BLaER1 treated with 17β-estradiol and CSF1 and Interleukin-3, amounts not matched to agents 10 nM and 100 nM (cell line): ENCODE measurements at regions not wholly inside any gene's neighbourhood (a gene's known extent, or its start where the extent isn't known, plus 50 kb on each side); places are given as distances from the start of the nearest gene placed in this dataset.

Source experiments
- H3K27ac ChIP-seq, 11 experiments: shearing (Covaris generic); formaldehyde crosslinking; 2 replicates each; pipeline ENCODE4 v1.8.1; 2022
- H3K27me3 ChIP-seq, 11 experiments: shearing (Covaris generic); formaldehyde crosslinking; 2 replicates each; pipeline ENCODE4 v1.8.1; 2022
- H3K36me3 ChIP-seq, 11 experiments: shearing (Covaris generic); formaldehyde crosslinking; 2 replicates each; pipeline ENCODE4 v1.8.1; 2022
- H3K4me1 ChIP-seq, 10 experiments: shearing (Covaris generic); formaldehyde crosslinking; 2 replicates each; pipeline ENCODE4 v1.8.1; 2022
- H3K4me2 ChIP-seq, 11 experiments: shearing (Covaris generic); formaldehyde crosslinking; 2 replicates each; pipeline ENCODE4 v1.8.1; 2022
- H3K4me3 ChIP-seq, 10 experiments: shearing (Covaris generic); formaldehyde crosslinking; 2 replicates each; pipeline ENCODE4 v1.8.1; 2022
- H3K9ac ChIP-seq, 11 experiments: shearing (Covaris generic); formaldehyde crosslinking; 2 replicates each; pipeline ENCODE4 v1.8.1; 2022
- H3K9me3 ChIP-seq, 11 experiments: shearing (Covaris generic); formaldehyde crosslinking; replicated peaks in 1 of 11; 2 replicates each; pipeline ENCODE4 v1.8.1; 2022
- H4K20me1 ChIP-seq, 11 experiments: shearing (Covaris generic); formaldehyde crosslinking; 2 replicates each; pipeline ENCODE4 v1.8.1; 2022
- Cebpa-rat ChIP-seq, 11 experiments: shearing (Covaris generic); IDR thresholded peaks; 2 replicates each; pipeline ENCODE4 v1.8.1; 2022

- H3K4me2 ChIP-seq = no peak overlapping the region
- H3K36me3 ChIP-seq = no peaks in the 10 kb centered on the region
- H3K4me3 ChIP-seq = no peak overlapping the region
- H3K27me3 ChIP-seq = no peaks in the 10 kb centered on the region
- no peaks in the 10 kb centered on the region for H4K20me1 ChIP-seq
- no peaks in the 10 kb centered on the region for H3K9me3 ChIP-seq
- H3K9ac ChIP-seq = no peak overlapping the region
- H3K27ac ChIP-seq = no peak overlapping the region
- TF ChIP-seq Cebpa-rat (IDR thresholded peaks at IDR 0.05) = no peak
- H3K4me1 ChIP-seq = no peaks in the 10 kb centered on the region
Observed at GRCh38 chr7:115758025-115758424, 272.5 kb downstream of the TFEC start.

- H3K9ac ChIP-seq = no peak overlapping the region
- H3K4me1 ChIP-seq = no peaks in the 10 kb centered on the region
- no peaks in the 10 kb centered on the region for H3K36me3 ChIP-seq
- H3K27ac ChIP-seq = no peak overlapping the region
- H3K9me3 ChIP-seq = no peaks in the 10 kb centered on the region
- TF ChIP-seq Cebpa-rat (IDR thresholded peaks at IDR 0.05) = no peak
- H3K4me2 ChIP-seq = no peak overlapping the region
- no peak overlapping the region for H3K4me3 ChIP-seq
- H3K27me3 ChIP-seq = no peaks in the 10 kb centered on the region
- H4K20me1 ChIP-seq = no peaks in the 10 kb centered on the region
Observed at GRCh38 chr7:115754226-115754625, 276.3 kb downstream of the TFEC start.

GRCh38 chr7:115749924-115750323 is 280.6 kb downstream of the TFEC start:
- Histone ChIP-seq H3K27ac (no peak overlapping the region), H4K20me1 (no peaks in the 10 kb centered on the region), H3K36me3 (no peaks in the 10 kb centered on the region), H3K27me3 (no peaks in the 10 kb centered on the region), H3K4me2 (no peak overlapping the region), H3K9me3 (no peaks in the 10 kb centered on the region), H3K9ac (no peak overlapping the region), H3K4me3 (no peak overlapping the region), H3K4me1 (no peaks in the 10 kb centered on the region)
- no peak for TF ChIP-seq Cebpa-rat (IDR thresholded peaks at IDR 0.05)

GRCh38 chr7:115748123-115748738 is 282.3 kb downstream of the TFEC start:
- H4K20me1 ChIP-seq = no peaks in the 10 kb centered on the region
- no peak for TF ChIP-seq Cebpa-rat (IDR thresholded peaks at IDR 0.05)
- H3K36me3 ChIP-seq = no peaks in the 10 kb centered on the region
- H3K27ac ChIP-seq = no peak overlapping the region
- H3K4me3 ChIP-seq = no peak overlapping the region
- H3K27me3 ChIP-seq = no peaks in the 10 kb centered on the region
- H3K4me1 ChIP-seq = no peaks in the 10 kb centered on the region
- H3K9ac ChIP-seq = no peak overlapping the region
- H3K9me3 ChIP-seq = no peaks in the 10 kb centered on the region
- H3K4me2 ChIP-seq = no peak overlapping the region

- no peaks in the 10 kb centered on the region for H3K36me3 ChIP-seq
- no peak overlapping the region for H3K4me2 ChIP-seq
- H3K27me3 ChIP-seq = no peaks in the 10 kb centered on the region
- no peak for TF ChIP-seq Cebpa-rat (IDR thresholded peaks at IDR 0.05)
- no peak overlapping the region for H3K4me3 ChIP-seq
- H3K9me3 ChIP-seq = no peaks in the 10 kb centered on the region
- H4K20me1 ChIP-seq = no peaks in the 10 kb centered on the region
- H3K9ac ChIP-seq = no peak overlapping the region
- no peak overlapping the region for H3K27ac ChIP-seq
- H3K4me1 ChIP-seq = no peaks in the 10 kb centered on the region
Observed at GRCh38 chr7:115747174-115747573, 283.4 kb downstream of the TFEC start.

GRCh38 chr7:115740043-115740442 is 290.5 kb downstream of the TFEC start:
- Histone ChIP-seq H3K9ac (no peak overlapping the region), H3K4me2 (no peak overlapping the region), H3K27me3 (no peaks in the 10 kb centered on the region), H3K4me3 (no peak overlapping the region), H3K27ac (no peak overlapping the region), H3K36me3 (no peaks in the 10 kb centered on the region), H3K9me3 (no peaks in the 10 kb centered on the region), H4K20me1 (no peaks in the 10 kb centered on the region), H3K4me1 (no peaks in the 10 kb centered on the region)
- no peak for TF ChIP-seq Cebpa-rat (IDR thresholded peaks at IDR 0.05)

GRCh38 chr7:115734641-115735040 is 295.9 kb downstream of the TFEC start:
- TF ChIP-seq Cebpa-rat (IDR thresholded peaks at IDR 0.05) = no peak
- Histone ChIP-seq H3K9me3 (no peaks in the 10 kb centered on the region), H3K4me2 (no peak overlapping the region), H4K20me1 (no peaks in the 10 kb centered on the region), H3K4me3 (no peak overlapping the region), H3K9ac (no peak overlapping the region), H3K36me3 (no peaks in the 10 kb centered on the region), H3K27ac (no peak overlapping the region), H3K4me1 (peaks cover 0 to 4% (median 0%) of the 10 kb centered on the region in 10 experiments; a peak in 1 of 20 replicates), H3K27me3 (no peaks in the 10 kb centered on the region)

GRCh38 chr7:115731796-115732471 is 298.6 kb downstream of the TFEC start:
- H3K9ac ChIP-seq = no peak overlapping the region
- H3K4me1 ChIP-seq = peaks cover 0 to 4% (median 0%) of the 10 kb centered on the region in 10 experiments; a peak in 1 of 20 replicates
- no peaks in the 10 kb centered on the region for H3K27me3 ChIP-seq
- no peak overlapping the region for H3K27ac ChIP-seq
- H3K9me3 ChIP-seq = no peaks in the 10 kb centered on the region
- no peaks in the 10 kb centered on the region for H3K36me3 ChIP-seq
- TF ChIP-seq Cebpa-rat (IDR thresholded peaks at IDR 0.05) = no peak
- 0 out of 22 replicates have a peak overlapping the region, but pooled peaks of 2 of the 11 experiments have one; percentile 5 to 13 for H3K4me2 ChIP-seq
- no peaks in the 10 kb centered on the region for H4K20me1 ChIP-seq
- no peak overlapping the region for H3K4me3 ChIP-seq

- Histone ChIP-seq H3K9me3 (no peaks in the 10 kb centered on the region), H3K27ac (no peak overlapping the region)
- no peak for TF ChIP-seq Cebpa-rat (IDR thresholded peaks at IDR 0.05)
Observed at GRCh38 chr7:115728518-115728917, 302.0 kb downstream of the TFEC start.

More at GRCh38 chr7:115728518-115728917, 302.0 kb downstream of the TFEC start:
- Histone ChIP-seq H3K4me1 (peaks cover 0 to 4% (median 0%) of the 10 kb centered on the region in 10 experiments; a peak in 1 of 20 replicates), H3K4me2 (no peak overlapping the region), H3K9ac (no peak overlapping the region), H3K36me3 (no peaks in the 10 kb centered on the region), H4K20me1 (no peaks in the 10 kb centered on the region), H3K4me3 (no peak overlapping the region), H3K27me3 (no peaks in the 10 kb centered on the region)
